ENCODE measurements at regions not wholly inside any gene's neighbourhood (a gene's known extent, or its start where the extent isn't known, plus 50 kb on each side); places are given as distances from the start of the nearest gene placed in this dataset.

- H3K27me3 ChIP-seq (ENCODE audit: insufficient read depth, low read length, poor library complexity, severe bottlenecking), result no peaks in the 10 kb centered on the region
- ChIA-PET CTCF (no interaction called here), POLR2A (no interaction called here)
- H3K27me3 Mint-ChIP-seq, result no peaks in the 10 kb centered on the region
- H3K4me1 ChIP-seq (ENCODE audit: insufficient read depth, low read length), result no peaks in the 10 kb centered on the region
- no peak overlapping the region for H3K27ac ChIP-seq (ENCODE audit: low read depth, low read length)
- no peak overlapping the region for H3K4me3 Mint-ChIP-seq
- peaks cover 0 to 3% (median under 1%) of the 10 kb centered on the region in 5 donors for H3K9me3 Mint-ChIP-seq
- DNase-seq, result no peak
- H3K36me3 Mint-ChIP-seq, result no peaks in the 10 kb centered on the region
- no peaks in the 10 kb centered on the region for H3K9me3 ChIP-seq (ENCODE audit: low read length)
- H3K4me3 ChIP-seq (ENCODE audit: low read length), result no peak overlapping the region
- no peaks in the 10 kb centered on the region for H3K4me1 Mint-ChIP-seq
- no peaks in the 10 kb centered on the region for H3K36me3 ChIP-seq (ENCODE audit: insufficient read depth, low read length)
- H3K27ac Mint-ChIP-seq, result no peak overlapping the region
Observed at GRCh38 chr18:51999351-51999750, 340.6 kb upstream of the DCC start.

- POLR2A ChIA-PET, result no interaction called here
- H3K4me1 ChIP-seq (ENCODE audit: insufficient read depth, low read length), result no peaks in the 10 kb centered on the region
- H3K36me3 Mint-ChIP-seq, result no peaks in the 10 kb centered on the region
- CTCF ChIA-PET, result no interaction called here
- H3K27ac Mint-ChIP-seq, result no peak overlapping the region
- peaks cover 0 to 3% (median 2%) of the 10 kb centered on the region in 5 donors for H3K9me3 Mint-ChIP-seq
- H3K9me3 ChIP-seq (ENCODE audit: low read length), result no peaks in the 10 kb centered on the region
- no peaks in the 10 kb centered on the region for H3K27me3 Mint-ChIP-seq
- no peaks in the 10 kb centered on the region for H3K36me3 ChIP-seq (ENCODE audit: insufficient read depth, low read length)
- H3K4me3 Mint-ChIP-seq, result no peak overlapping the region
- no peaks in the 10 kb centered on the region for H3K4me1 Mint-ChIP-seq
- H3K27ac ChIP-seq (ENCODE audit: low read depth, low read length), result no peak overlapping the region
- no peak overlapping the region for H3K4me3 ChIP-seq (ENCODE audit: low read length)
- no peak for DNase-seq
- H3K27me3 ChIP-seq (ENCODE audit: insufficient read depth, low read length, poor library complexity, severe bottlenecking), result no peaks in the 10 kb centered on the region
Observed at GRCh38 chr18:52000435-52000834, 339.6 kb upstream of the DCC start.

GRCh38 chr18:52001106-52001505 lies 338.9 kb upstream of the DCC start:
- DNase-seq, result no peak
- Histone ChIP-seq H3K36me3 (ENCODE audit: insufficient read depth, low read length) (no peaks in the 10 kb centered on the region), H3K27me3 (ENCODE audit: insufficient read depth, low read length, poor library complexity, severe bottlenecking) (no peaks in the 10 kb centered on the region), H3K4me3 (ENCODE audit: low read length) (no peak overlapping the region), H3K4me1 (ENCODE audit: insufficient read depth, low read length) (no peaks in the 10 kb centered on the region), H3K9me3 (ENCODE audit: low read length) (no peaks in the 10 kb centered on the region), H3K27ac (ENCODE audit: low read depth, low read length) (no peak overlapping the region)
- no peak overlapping the region for H3K27ac Mint-ChIP-seq
- ChIA-PET POLR2A (no interaction called here), CTCF (no interaction called here)
- H3K36me3 Mint-ChIP-seq, result no peaks in the 10 kb centered on the region
- no peak overlapping the region for H3K4me3 Mint-ChIP-seq
- H3K4me1 Mint-ChIP-seq, result no peaks in the 10 kb centered on the region
- no peaks in the 10 kb centered on the region for H3K27me3 Mint-ChIP-seq
- H3K9me3 Mint-ChIP-seq, result peaks cover 0 to 3% (median 2%) of the 10 kb centered on the region in 5 donors

- Mint-ChIP-seq H3K27ac (no peak overlapping the region), H3K27me3 (no peaks in the 10 kb centered on the region), H3K36me3 (no peaks in the 10 kb centered on the region), H3K4me1 (no peaks in the 10 kb centered on the region), H3K4me3 (no peak overlapping the region), H3K9me3 (peaks cover 0 to 3% (median 2%) of the 10 kb centered on the region in 5 donors)
- no peaks in the 10 kb centered on the region for H3K36me3 ChIP-seq (ENCODE audit: insufficient read depth, low read length)
- DNase-seq, result no peak
- H3K9me3 ChIP-seq (ENCODE audit: low read length), result no peaks in the 10 kb centered on the region
- H3K4me3 ChIP-seq (ENCODE audit: low read length), result no peak overlapping the region
- ChIA-PET POLR2A (no interaction called here), CTCF (no interaction called here)
- H3K4me1 ChIP-seq (ENCODE audit: insufficient read depth, low read length), result no peaks in the 10 kb centered on the region
- H3K27ac ChIP-seq (ENCODE audit: low read depth, low read length), result no peak overlapping the region
- no peaks in the 10 kb centered on the region for H3K27me3 ChIP-seq (ENCODE audit: insufficient read depth, low read length, poor library complexity, severe bottlenecking)
Observed at GRCh38 chr18:52002600-52002999, 337.4 kb upstream of the DCC start.

GRCh38 chr18:52007105-52007504 lies 332.9 kb upstream of the DCC start:
- Histone ChIP-seq H3K36me3 (ENCODE audit: insufficient read depth, low read length) (no peaks in the 10 kb centered on the region), H3K9me3 (ENCODE audit: low read length) (no peaks in the 10 kb centered on the region), H3K4me1 (ENCODE audit: insufficient read depth, low read length) (no peaks in the 10 kb centered on the region), H3K4me3 (ENCODE audit: low read length) (no peak overlapping the region), H3K27me3 (ENCODE audit: insufficient read depth, low read length, poor library complexity, severe bottlenecking) (no peaks in the 10 kb centered on the region), H3K27ac (ENCODE audit: low read depth, low read length) (no peak overlapping the region)
- no peak for DNase-seq
- H3K27ac Mint-ChIP-seq, result no peak overlapping the region
- no peaks in the 10 kb centered on the region for H3K36me3 Mint-ChIP-seq
- no peaks in the 10 kb centered on the region for H3K4me1 Mint-ChIP-seq
- H3K27me3 Mint-ChIP-seq, result no peaks in the 10 kb centered on the region
- peaks cover 0 to 3% (median 0%) of the 10 kb centered on the region in 5 donors for H3K9me3 Mint-ChIP-seq
- POLR2A ChIA-PET, result no interaction called here
- CTCF ChIA-PET, result no interaction called here
- no peak overlapping the region for H3K4me3 Mint-ChIP-seq

- Histone ChIP-seq H3K27me3 (ENCODE audit: insufficient read depth, low read length, poor library complexity, severe bottlenecking) (no peaks in the 10 kb centered on the region), H3K9me3 (ENCODE audit: low read length) (no peaks in the 10 kb centered on the region), H3K36me3 (ENCODE audit: insufficient read depth, low read length) (no peaks in the 10 kb centered on the region), H3K4me3 (ENCODE audit: low read length) (no peak overlapping the region), H3K4me1 (ENCODE audit: insufficient read depth, low read length) (no peaks in the 10 kb centered on the region), H3K27ac (ENCODE audit: low read depth, low read length) (no peak overlapping the region)
- ChIA-PET POLR2A (no interaction called here), CTCF (no interaction called here)
- DNase-seq, result no peak
- Mint-ChIP-seq H3K9me3 (peaks cover 0 to 2% (median 0%) of the 10 kb centered on the region in 5 donors), H3K27ac (no peak overlapping the region), H3K36me3 (no peaks in the 10 kb centered on the region), H3K27me3 (no peaks in the 10 kb centered on the region), H3K4me3 (no peak overlapping the region), H3K4me1 (no peaks in the 10 kb centered on the region)
Observed at GRCh38 chr18:52008330-52008729, 331.7 kb upstream of the DCC start.

GRCh38 chr18:52008736-52009135 lies 331.3 kb upstream of the DCC start:
- DNase-seq, result no peak
- Mint-ChIP-seq H3K36me3 (no peaks in the 10 kb centered on the region), H3K9me3 (peaks cover 0 to 6% (median under 1%) of the 10 kb centered on the region in 5 donors), H3K4me1 (no peaks in the 10 kb centered on the region), H3K27me3 (no peaks in the 10 kb centered on the region), H3K27ac (no peak overlapping the region), H3K4me3 (no peak overlapping the region)
- CTCF ChIA-PET, result no interaction called here
- H3K27me3 ChIP-seq (ENCODE audit: insufficient read depth, low read length, poor library complexity, severe bottlenecking), result no peaks in the 10 kb centered on the region
- H3K27ac ChIP-seq (ENCODE audit: low read depth, low read length), result no peak overlapping the region
- no peaks in the 10 kb centered on the region for H3K9me3 ChIP-seq (ENCODE audit: low read length)
- no peaks in the 10 kb centered on the region for H3K4me1 ChIP-seq (ENCODE audit: insufficient read depth, low read length)
- no peaks in the 10 kb centered on the region for H3K36me3 ChIP-seq (ENCODE audit: insufficient read depth, low read length)
- POLR2A ChIA-PET, result no interaction called here
- no peak overlapping the region for H3K4me3 ChIP-seq (ENCODE audit: low read length)

GRCh38 chr18:52009958-52010357 lies 330.0 kb upstream of the DCC start:
- no peaks in the 10 kb centered on the region for H3K36me3 ChIP-seq (ENCODE audit: insufficient read depth, low read length)
- no peaks in the 10 kb centered on the region for H3K9me3 ChIP-seq (ENCODE audit: low read length)
- Mint-ChIP-seq H3K4me3 (no peak overlapping the region), H3K9me3 (peaks cover 0 to 12% (median 0%) of the 10 kb centered on the region in 5 donors), H3K36me3 (no peaks in the 10 kb centered on the region), H3K4me1 (no peaks in the 10 kb centered on the region), H3K27ac (no peak overlapping the region), H3K27me3 (no peaks in the 10 kb centered on the region)
- DNase-seq, result no peak
- H3K27me3 ChIP-seq (ENCODE audit: insufficient read depth, low read length, poor library complexity, severe bottlenecking), result no peaks in the 10 kb centered on the region
- H3K4me3 ChIP-seq (ENCODE audit: low read length), result no peak overlapping the region
- no peaks in the 10 kb centered on the region for H3K4me1 ChIP-seq (ENCODE audit: insufficient read depth, low read length)
- no peak overlapping the region for H3K27ac ChIP-seq (ENCODE audit: low read depth, low read length)
- CTCF ChIA-PET, result no interaction called here
- POLR2A ChIA-PET, result no interaction called here

GRCh38 chr18:52045946-52046675 lies 293.9 kb upstream of the DCC start:
- Histone ChIP-seq H3K4me3 (ENCODE audit: low read length) (no peak overlapping the region), H3K4me1 (ENCODE audit: insufficient read depth, low read length) (no peaks in the 10 kb centered on the region), H3K9me3 (ENCODE audit: low read length) (no peaks in the 10 kb centered on the region), H3K27ac (ENCODE audit: low read depth, low read length) (no peak overlapping the region), H3K27me3 (ENCODE audit: insufficient read depth, low read length, poor library complexity, severe bottlenecking) (no peaks in the 10 kb centered on the region), H3K36me3 (ENCODE audit: insufficient read depth, low read length) (no peaks in the 10 kb centered on the region)
- CTCF ChIA-PET, result no interaction called here
- no peaks in the 10 kb centered on the region for H3K4me1 Mint-ChIP-seq
- POLR2A ChIA-PET, result no interaction called here
- DNase-seq, result no peak
- H3K9me3 Mint-ChIP-seq, result peaks cover under 1 to 3% (median 2%) of the 10 kb centered on the region in 5 donors
- no peaks in the 10 kb centered on the region for H3K27me3 Mint-ChIP-seq
- no peak overlapping the region for H3K27ac Mint-ChIP-seq
- H3K36me3 Mint-ChIP-seq, result no peaks in the 10 kb centered on the region
- H3K4me3 Mint-ChIP-seq, result no peak overlapping the region
